ENCODE measurements at regions not wholly inside any gene's neighbourhood (a gene's known extent, or its start where the extent isn't known, plus 50 kb on each side); places are given as distances from the start of the nearest gene placed in this dataset.

DNA sequence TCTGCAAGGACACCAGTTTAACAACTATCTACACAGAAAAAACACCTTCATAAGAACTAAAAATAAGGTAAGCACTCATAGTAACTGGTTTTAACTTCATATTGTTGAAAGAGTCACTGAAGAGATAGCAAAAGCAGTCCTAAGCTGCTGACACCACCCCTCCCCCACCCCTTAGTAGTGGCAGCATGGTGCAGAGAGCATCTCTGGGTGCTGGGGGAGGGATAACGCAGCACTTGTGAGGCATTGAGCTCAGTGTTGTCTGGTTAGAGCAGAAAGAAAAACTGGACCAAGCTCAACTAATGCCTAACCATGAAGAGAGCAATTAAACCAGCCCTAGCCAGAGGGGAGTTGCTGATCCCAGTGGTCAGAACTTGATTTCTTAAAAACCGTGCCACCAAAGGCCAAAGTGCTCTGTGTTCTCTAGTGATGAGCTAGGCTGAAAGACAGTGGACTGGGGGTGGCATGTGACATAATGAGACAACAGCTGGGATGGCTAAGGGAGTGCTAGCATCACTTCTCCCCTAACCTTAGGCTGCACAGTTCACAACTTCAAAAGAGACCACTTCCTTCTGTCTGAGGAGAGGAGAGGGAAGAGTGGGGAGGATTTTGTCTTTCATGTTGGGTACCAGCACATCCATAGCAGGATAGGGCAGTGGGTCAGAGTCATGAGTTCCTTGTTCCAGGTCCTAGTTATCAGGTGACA is 669.3 kb downstream of the PDHA2 start:
- in situ Hi-C loops (cut with MboI; ENCODE audit: low sequenced_read_pairs) = no loop called here
- dilution Hi-C loops (cut with HindIII; ENCODE audit: low sequenced_read_pairs, unreplicated experiment) = no loop called here
- no peak overlapping the region for H3K4me2 ChIP-seq (ENCODE audit: low read depth, low read length)
- H3K56ac ChIP-seq (ENCODE audit: extremely low read depth, insufficient read depth, low read length) = no peak overlapping the region
- no peak overlapping the region for H3K14ac ChIP-seq (replicated peaks; ENCODE audit: low read depth, low read length)
- no peak overlapping the region for H2BK20ac ChIP-seq (ENCODE audit: low read depth, low read length)
- no peak overlapping the region for H4K5ac ChIP-seq (ENCODE audit: low read depth, low read length)
- H3K18ac ChIP-seq (ENCODE audit: low read depth, low read length) = no peak overlapping the region
- no peak overlapping the region for H3K23ac ChIP-seq (ENCODE audit: low read depth, low read length)
- H3K36me3 ChIP-seq (ENCODE audit: control insufficient read depth, insufficient read depth, low read length) = no peaks in the 10 kb centered on the region
- H4K91ac ChIP-seq (ENCODE audit: insufficient read depth, low read depth, low read length) = no peak overlapping the region
- H3K79me1 ChIP-seq (ENCODE audit: low read depth in 1 of 2, low read length in 2 of 2) = no peaks in the 10 kb centered on the region
- no peak for TF ChIP-seq FOS (IDR thresholded peaks at IDR 0.05; ENCODE audit: low read depth, low read length)
- TF ChIP-seq CHD1 (IDR thresholded peaks at IDR 0.05; ENCODE audit: low read depth, low read length) = no peak
- TF ChIP-seq, protein P1, sequence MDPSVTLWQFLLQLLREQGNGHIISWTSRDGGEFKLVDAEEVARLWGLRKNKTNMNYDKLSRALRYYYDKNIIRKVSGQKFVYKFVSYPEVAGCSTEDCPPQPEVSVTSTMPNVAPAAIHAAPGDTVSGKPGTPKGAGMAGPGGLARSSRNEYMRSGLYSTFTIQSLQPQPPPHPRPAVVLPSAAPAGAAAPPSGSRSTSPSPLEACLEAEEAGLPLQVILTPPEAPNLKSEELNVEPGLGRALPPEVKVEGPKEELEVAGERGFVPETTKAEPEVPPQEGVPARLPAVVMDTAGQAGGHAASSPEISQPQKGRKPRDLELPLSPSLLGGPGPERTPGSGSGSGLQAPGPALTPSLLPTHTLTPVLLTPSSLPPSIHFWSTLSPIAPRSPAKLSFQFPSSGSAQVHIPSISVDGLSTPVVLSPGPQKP (IDR thresholded peaks at IDR 0.05; ENCODE audit: borderline replicate concordance, low read depth, low read length) = no peak
- no peak for TF ChIP-seq MXI1 (IDR thresholded peaks at IDR 0.05; ENCODE audit: borderline replicate concordance, low read depth, low read length)
- no peak for TF ChIP-seq RFX5 (IDR thresholded peaks at IDR 0.05; ENCODE audit: low read depth, low read length)
- TF ChIP-seq MAFK (IDR thresholded peaks at IDR 0.05; ENCODE audit: low read depth, low read length) = no peak
- no peak for TF ChIP-seq CEBPB (IDR thresholded peaks at IDR 0.05; ENCODE audit: low read depth, low read length)
- TF ChIP-seq NFE2L2 (IDR thresholded peaks at IDR 0.05; ENCODE audit: low read depth, low read length) = no peak
- no peak for TF ChIP-seq RAD21 (IDR thresholded peaks at IDR 0.05; ENCODE audit: low read length)
- TF ChIP-seq USF2 (IDR thresholded peaks at IDR 0.05; ENCODE audit: low read depth, low read length) = no peak
- no peak for TF ChIP-seq SMC3 (IDR thresholded peaks at IDR 0.05; ENCODE audit: low read depth, low read length)
- no peak for TF ChIP-seq MAZ (IDR thresholded peaks at IDR 0.05; ENCODE audit: borderline replicate concordance, low read depth, low read length)
- no peak for TF ChIP-seq BHLHE40 (IDR thresholded peaks at IDR 0.05; ENCODE audit: low read depth, low read length)
- no peak for TF ChIP-seq POLR2A (IDR thresholded peaks at IDR 0.05; ENCODE audit: low read depth, low read length)
- TF ChIP-seq, protein P2, sequence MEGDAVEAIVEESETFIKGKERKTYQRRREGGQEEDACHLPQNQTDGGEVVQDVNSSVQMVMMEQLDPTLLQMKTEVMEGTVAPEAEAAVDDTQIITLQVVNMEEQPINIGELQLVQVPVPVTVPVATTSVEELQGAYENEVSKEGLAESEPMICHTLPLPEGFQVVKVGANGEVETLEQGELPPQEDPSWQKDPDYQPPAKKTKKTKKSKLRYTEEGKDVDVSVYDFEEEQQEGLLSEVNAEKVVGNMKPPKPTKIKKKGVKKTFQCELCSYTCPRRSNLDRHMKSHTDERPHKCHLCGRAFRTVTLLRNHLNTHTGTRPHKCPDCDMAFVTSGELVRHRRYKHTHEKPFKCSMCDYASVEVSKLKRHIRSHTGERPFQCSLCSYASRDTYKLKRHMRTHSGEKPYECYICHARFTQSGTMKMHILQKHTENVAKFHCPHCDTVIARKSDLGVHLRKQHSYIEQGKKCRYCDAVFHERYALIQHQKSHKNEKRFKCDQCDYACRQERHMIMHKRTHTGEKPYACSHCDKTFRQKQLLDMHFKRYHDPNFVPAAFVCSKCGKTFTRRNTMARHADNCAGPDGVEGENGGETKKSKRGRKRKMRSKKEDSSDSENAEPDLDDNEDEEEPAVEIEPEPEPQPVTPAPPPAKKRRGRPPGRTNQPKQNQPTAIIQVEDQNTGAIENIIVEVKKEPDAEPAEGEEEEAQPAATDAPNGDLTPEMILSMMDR (conservative IDR thresholded peaks at IDR 0.05; ENCODE audit: low read depth, low read length) = no peak
- TF ChIP-seq RCOR1 (IDR thresholded peaks at IDR 0.05; ENCODE audit: insufficient replicate concordance, low read length) = no peak
- WGBS, 2 experiments (ENCODE audit: extremely low coverage in 2 of 2, insufficient read length in 1 of 2) = no CpG with 5 or more reads among the region's 2 CpGs
- no peak overlapping the region for H3K27ac ChIP-seq (ENCODE audit: insufficient read depth, low read length)
- H2BK15ac ChIP-seq (ENCODE audit: low read depth, low read length) = no peak overlapping the region
- ATAC-seq (ENCODE audit: low read depth) (no peak), DNase-seq (no peak)
- H3K4me1 ChIP-seq (ENCODE audit: control insufficient read depth, insufficient read depth, low read length) = no peaks in the 10 kb centered on the region
- BruUV-seq (replicated peaks) = no TSS peak
- H3K9me1 ChIP-seq (ENCODE audit: insufficient read depth, low read length) = no peaks in the 10 kb centered on the region
- no peaks in the 10 kb centered on the region for H4K20me1 ChIP-seq (ENCODE audit: insufficient read depth, low read length)
- intact Hi-C loops (cut with micrococcal nuclease) = no loop called here
- no peak overlapping the region for H2BK5ac ChIP-seq (ENCODE audit: low read depth, low read length, poor library complexity, severe bottlenecking)
- H2AFZ ChIP-seq (replicated peaks; ENCODE audit: low read length, poor library complexity) = no peak overlapping the region
- no peaks in the 10 kb centered on the region for H3K27me3 ChIP-seq (ENCODE audit: control insufficient read depth, insufficient read depth, low read length)
- H3K9me3 ChIP-seq (ENCODE audit: control insufficient read depth, insufficient read depth, low read length) = peaks cover 13% of the 10 kb centered on the region; the same call in 1 of the 2 replicates
- H3K4ac ChIP-seq (ENCODE audit: low read depth, low read length) = no peak overlapping the region
- no peak overlapping the region for H2AK9ac ChIP-seq (replicated peaks; ENCODE audit: low read depth, low read length, poor library complexity)
- no peak overlapping the region for H4K8ac ChIP-seq (ENCODE audit: low read depth in 2 of 2, low read length in 2 of 2)
- CTCF ChIA-PET = no interaction called here
- no peak overlapping the region for H2BK120ac ChIP-seq (ENCODE audit: low read depth, low read length)
- H2AK5ac ChIP-seq (ENCODE audit: low read depth, low read length) = no peak overlapping the region
- no peak overlapping the region for H3K9ac ChIP-seq (ENCODE audit: low read depth, low read length)
- POLR2A ChIA-PET (ENCODE audit: unreplicated experiment) = no interaction called here
- H3K4me3 ChIP-seq (ENCODE audit: insufficient read depth, low read depth, low read length) = no peak overlapping the region
